Mesenchymal stem cell (in vitro differentiated cells and primary cell): ENCODE measurements at regions not wholly inside any gene's neighbourhood (a gene's known extent, or its start where the extent isn't known, plus 50 kb on each side); places are given as distances from the start of the nearest gene placed in this dataset.

Experiments used
- DNase-seq: peaks from one replicate; pipeline ENCODE4 v3.0.0-alpha.2; 2013
- H2AFZ ChIP-seq: one replicate; pipeline ENCODE4 v1.6.1; 2013; ENCODE audit warnings: low read depth, mild to moderate bottlenecking, control low read depth, inconsistent platforms, low read length, moderate library complexity
- H2AK5ac ChIP-seq: 2 replicates; pipeline ENCODE4 v1.6.1; 2013; ENCODE audit warnings: low read length, moderate library complexity, mild to moderate bottlenecking, inconsistent platforms; ENCODE audit not compliant: severe bottlenecking
- H2BK120ac ChIP-seq: one replicate; pipeline ENCODE4 v1.6.1; 2013; ENCODE audit warnings: low read depth, mild to moderate bottlenecking, inconsistent platforms, low read length, moderate library complexity
- H2BK12ac ChIP-seq, 2 experiments: one replicate each; pipeline ENCODE4 v1.6.1; 2013; ENCODE audit warnings: inconsistent platforms in 2 of 2, low read length in 2 of 2, mild to moderate bottlenecking in 2 of 2, moderate library complexity in 2 of 2, control low read depth in 1 of 2
- H2BK15ac ChIP-seq: one replicate; pipeline ENCODE4 v1.6.1; 2013; ENCODE audit warnings: mild to moderate bottlenecking, low read depth, inconsistent platforms; ENCODE audit not compliant: poor library complexity, severe bottlenecking
- H2BK5ac ChIP-seq: 2 replicates; pipeline ENCODE4 v1.6.1; 2013; ENCODE audit warnings: low read depth, mild to moderate bottlenecking, low read length, control low read depth, inconsistent platforms; ENCODE audit not compliant: poor library complexity, severe bottlenecking
- H3K14ac ChIP-seq, 2 experiments: one replicate each; pipeline ENCODE4 v1.6.1; 2013; ENCODE audit warnings: inconsistent platforms in 2 of 2, low read length in 2 of 2, control low read depth in 1 of 2, mild to moderate bottlenecking in 1 of 2, moderate library complexity in 1 of 2
- H3K18ac ChIP-seq, 2 experiments: one replicate each; pipeline ENCODE4 v1.6.1; 2013; ENCODE audit warnings: inconsistent platforms in 2 of 2, low read length in 2 of 2, control low read depth in 1 of 2, low read depth in 1 of 2, mild to moderate bottlenecking in 1 of 2
- H3K23ac ChIP-seq, 2 experiments: one replicate each; pipeline ENCODE4 v1.6.1; 2013; ENCODE audit warnings: inconsistent platforms in 2 of 2, low read length in 2 of 2, mild to moderate bottlenecking in 2 of 2, moderate library complexity in 2 of 2, control low read depth in 1 of 2
- H3K27ac ChIP-seq: 2 replicates; pipeline ENCODE4 v1.5.1; 2013; ENCODE audit warnings: mild to moderate bottlenecking, moderate library complexity, low read length, control low read depth, inconsistent platforms; ENCODE audit not compliant: poor library complexity, severe bottlenecking
- H3K27me3 ChIP-seq, 2 experiments: 2 replicates each; pipeline versions ENCODE4 v1.6.1 to v1.7.0; 2013; ENCODE audit warnings: low read length in 2 of 2, mild to moderate bottlenecking in 2 of 2, moderate library complexity in 2 of 2, control low read depth in 1 of 2, inconsistent platforms in 1 of 2; ENCODE audit not compliant: control insufficient read depth in 1 of 2, insufficient read depth in 1 of 2
- H3K36me3 ChIP-seq, 2 experiments: 2 replicates each; pipeline versions ENCODE4 v1.6.1 to v1.7.0; 2013; ENCODE audit warnings: low read length in 2 of 2, control low read depth in 1 of 2, inconsistent platforms in 1 of 2, low read depth in 1 of 2, mild to moderate bottlenecking in 1 of 2; ENCODE audit not compliant: insufficient read depth in 2 of 2, control insufficient read depth in 1 of 2
- H3K4ac ChIP-seq, 2 experiments: one replicate each; pipeline ENCODE4 v1.6.1; 2013; ENCODE audit warnings: inconsistent platforms in 2 of 2, low read length in 2 of 2, mild to moderate bottlenecking in 2 of 2, moderate library complexity in 2 of 2, control low read depth in 1 of 2, low read depth in 1 of 2
- H3K4me1 ChIP-seq: 2 replicates; pipeline ENCODE4 v1.6.1; 2013; ENCODE audit warnings: low read depth, low read length, control low read depth; ENCODE audit not compliant: control insufficient read depth, insufficient read depth
- H3K4me2 ChIP-seq: 2 replicates; pipeline ENCODE4 v1.6.1; 2013; ENCODE audit warnings: low read length, mild to moderate bottlenecking, inconsistent platforms; ENCODE audit not compliant: poor library complexity, severe bottlenecking
- H3K4me3 ChIP-seq, 2 experiments: 2 replicates each; pipeline versions ENCODE4 v1.5.1 to v1.7.0; 2013; ENCODE audit warnings: low read length in 2 of 2, mild to moderate bottlenecking in 2 of 2, control low read depth in 1 of 2, low read depth in 1 of 2; ENCODE audit not compliant: insufficient read depth in 1 of 2
- H3K79me1 ChIP-seq: replicated peaks from 2 replicates; pipeline ENCODE4 v1.6.1; 2013; ENCODE audit warnings: mild to moderate bottlenecking, control low read depth, low read length, inconsistent platforms; ENCODE audit not compliant: poor library complexity, severe bottlenecking
- H3K9ac ChIP-seq: 2 replicates; pipeline ENCODE4 v1.7.0; 2013; ENCODE audit warnings: mild to moderate bottlenecking, low read length, moderate library complexity
- H3K9me3 ChIP-seq: 2 replicates; pipeline ENCODE4 v1.7.0; 2013; ENCODE audit warnings: mild to moderate bottlenecking, low read length; ENCODE audit not compliant: control insufficient read depth
- H4K8ac ChIP-seq: one replicate; pipeline ENCODE4 v1.6.1; 2013; ENCODE audit warnings: inconsistent platforms, mild to moderate bottlenecking, low read length, moderate library complexity
- H4K91ac ChIP-seq: one replicate; pipeline ENCODE4 v1.6.1; 2013; ENCODE audit warnings: mild to moderate bottlenecking, low read length, inconsistent platforms
- WGBS: methylation state at CpG from one replicate; pipeline ENCODE4 v1.1.7; 2013; ENCODE audit warnings: mixed read lengths; 5-methylcytosine and 5-hydroxymethylcytosine counted together

DNA sequence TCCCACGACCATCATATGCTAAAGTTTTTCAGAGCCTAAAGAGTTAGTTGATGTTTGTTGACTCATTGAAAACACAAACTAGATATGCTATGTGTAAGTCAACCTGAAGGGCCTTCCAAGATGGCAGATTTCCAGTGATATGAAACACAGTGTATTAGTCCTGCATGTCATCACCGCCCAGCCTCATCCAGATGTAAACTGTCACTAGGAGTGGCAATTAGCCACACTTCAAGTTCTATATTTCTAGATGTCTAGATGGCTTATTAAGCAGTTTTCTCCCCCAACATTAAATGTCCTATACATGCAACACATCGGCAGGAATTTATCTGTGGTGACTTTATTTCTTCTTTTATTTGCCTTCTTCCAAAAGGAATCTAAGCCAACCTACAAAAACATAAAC, 444.1 kb upstream of the SMIM21 start:
- 100% methylated on average over 1 of the region's 3 CpGs for WGBS
- Histone ChIP-seq H3K4me2 (no peak overlapping the region), H3K4ac (no peak overlapping the region), H3K18ac (no peak overlapping the region), H2BK5ac (no peak overlapping the region), H2AK5ac (no peak overlapping the region), H3K4me3 (no peak overlapping the region), H3K27me3 (no peaks in the 10 kb centered on the region), H2BK15ac (no peak overlapping the region), H2BK120ac (no peak overlapping the region), H3K23ac (no peak overlapping the region), H4K8ac (no peak overlapping the region), H3K79me1 (no peaks in the 10 kb centered on the region), H2BK12ac (no peak overlapping the region), H3K4me1 (no peaks in the 10 kb centered on the region), H3K27ac (no peak overlapping the region), H3K9me3 (no peaks in the 10 kb centered on the region), H2AFZ (no peak overlapping the region), H4K91ac (no peak overlapping the region), H3K9ac (no peak overlapping the region), H3K36me3 (no peaks in the 10 kb centered on the region), H3K14ac (no peak overlapping the region)
- DNase-seq: no peak

DNA sequence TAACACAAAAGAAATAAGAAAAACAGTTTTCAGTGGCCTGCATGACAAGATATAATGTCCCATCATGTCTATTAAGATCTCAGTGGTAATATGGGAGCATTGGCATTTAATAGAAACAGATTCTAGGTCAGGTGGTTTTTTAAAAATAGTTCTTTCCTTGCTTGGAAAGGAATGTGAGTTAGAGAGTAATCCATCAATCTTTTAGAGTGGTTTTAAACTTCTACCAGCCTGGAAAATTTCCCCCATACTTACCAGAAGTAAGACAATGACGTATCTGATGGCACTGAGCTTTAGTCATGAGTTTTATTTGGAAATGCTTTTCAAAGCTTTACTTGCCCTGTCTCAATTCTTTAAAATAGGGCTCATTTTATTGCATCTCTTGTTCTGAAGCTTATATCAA, 441.7 kb upstream of the SMIM21 start:
- H3K23ac ChIP-seq: no peak overlapping the region
- no peak overlapping the region for H2BK5ac ChIP-seq
- H3K36me3 ChIP-seq: no peaks in the 10 kb centered on the region
- peak; percentile 8 for DNase-seq
- H3K9me3 ChIP-seq: no peaks in the 10 kb centered on the region
- H4K8ac ChIP-seq: no peak overlapping the region
- no CpG with 5 or more reads among the region's 1 CpG for whole genome bisulfite sequencing
- no peaks in the 10 kb centered on the region for H3K4me1 ChIP-seq
- no peaks in the 10 kb centered on the region for H3K27me3 ChIP-seq
- no peak overlapping the region for H3K4me2 ChIP-seq
- H3K9ac ChIP-seq: no peak overlapping the region
- H2BK15ac ChIP-seq: no peak overlapping the region
- no peak overlapping the region for H3K4ac ChIP-seq
- H2BK120ac ChIP-seq: no peak overlapping the region
- H4K91ac ChIP-seq: no peak overlapping the region
- H3K14ac ChIP-seq: no peak overlapping the region
- no peak overlapping the region for H2AK5ac ChIP-seq
- H3K18ac ChIP-seq: no peak overlapping the region
- H3K4me3 ChIP-seq: no peak overlapping the region
- H3K27ac ChIP-seq: no peak overlapping the region
- H2AFZ ChIP-seq: no peak overlapping the region
- no peak overlapping the region for H2BK12ac ChIP-seq
- H3K79me1 ChIP-seq: no peaks in the 10 kb centered on the region

DNA sequence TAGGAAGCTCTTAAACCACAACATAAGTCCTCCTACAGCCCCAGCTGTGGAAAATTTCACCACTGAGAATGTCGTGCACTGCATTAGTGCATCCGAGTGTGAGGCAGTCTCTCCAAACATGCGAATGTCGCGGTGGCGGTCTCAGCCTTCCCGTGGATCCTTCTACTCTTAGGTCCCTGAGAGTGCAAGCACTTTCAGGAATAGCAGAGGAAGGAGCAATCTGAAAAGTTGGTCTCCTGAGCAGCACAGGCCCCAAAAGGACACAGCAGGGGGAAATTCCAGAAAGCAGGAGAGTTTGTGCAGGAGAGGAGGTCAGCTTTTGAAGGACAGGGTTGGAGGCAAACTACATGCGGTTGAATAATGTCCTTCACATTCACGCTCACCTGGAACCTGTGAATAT, 440.5 kb upstream of the SMIM21 start:
- Histone ChIP-seq H3K4me2 (no peak overlapping the region), H3K14ac (no peak overlapping the region), H2BK5ac (no peak overlapping the region), H2AFZ (no peak overlapping the region), H2BK120ac (no peak overlapping the region), H3K36me3 (no peaks in the 10 kb centered on the region), H2AK5ac (no peak overlapping the region), H3K9ac (no peak overlapping the region), H3K9me3 (no peaks in the 10 kb centered on the region), H3K23ac (no peak overlapping the region), H3K79me1 (no peaks in the 10 kb centered on the region), H3K4me1 (no peaks in the 10 kb centered on the region), H3K18ac (no peak overlapping the region), H3K4ac (no peak overlapping the region), H4K8ac (no peak overlapping the region), H4K91ac (no peak overlapping the region), H2BK15ac (no peak overlapping the region), H2BK12ac (no peak overlapping the region), H3K27me3 (no peaks in the 10 kb centered on the region), H3K27ac (no peak overlapping the region), H3K4me3 (no peak overlapping the region)
- WGBS: 86% methylated on average over 9 of the region's 9 CpGs
- no peak for DNase-seq

GRCh38 chr18:75865639-75866038, 438.1 kb upstream of the SMIM21 start:
- Histone ChIP-seq H2BK12ac (no peak overlapping the region), H3K23ac (no peak overlapping the region), H3K79me1 (no peaks in the 10 kb centered on the region), H2BK120ac (no peak overlapping the region), H3K4me1 (no peaks in the 10 kb centered on the region), H3K9me3 (no peaks in the 10 kb centered on the region), H2AK5ac (no peak overlapping the region), H3K4me2 (no peak overlapping the region), H3K18ac (no peak overlapping the region), H3K36me3 (no peaks in the 10 kb centered on the region), H3K27me3 (no peaks in the 10 kb centered on the region), H2BK5ac (no peak overlapping the region), H3K4me3 (no peak overlapping the region), H2BK15ac (no peak overlapping the region), H3K27ac (no peak overlapping the region), H3K14ac (no peak overlapping the region), H2AFZ (no peak overlapping the region), H4K8ac (no peak overlapping the region), H3K9ac (no peak overlapping the region), H4K91ac (no peak overlapping the region), H3K4ac (no peak overlapping the region)
- no peak for DNase-seq
- 94% methylated on average over 5 of the region's 6 CpGs for WGBS
